GM23338 (cell line): ENCODE measurements at regions not wholly inside any gene's neighbourhood (a gene's known extent, or its start where the extent isn't known, plus 50 kb on each side); places are given as distances from the start of the nearest gene placed in this dataset.

Source experiments
- CTCF ChIP-seq, 2 experiments: fragments of 200-600 bp in 1 of 2; sonication (generic) in 1 of 2; conservative IDR thresholded peaks; 2 replicates each; pipeline versions ENCODE4 v1.5.1 to v1.6.1; 2016 to 2017; ENCODE audit warnings: antibody characterized with exemption in 2 of 2, low read depth in 2 of 2, mild to moderate bottlenecking in 2 of 2, moderate library complexity in 1 of 2
- EZH2phosphoT487 ChIP-seq: fragments of 200-600 bp; sonication (generic); IDR thresholded peaks from one replicate; pipeline ENCODE4 v1.8.1; 2018; ENCODE audit warnings: antibody characterized with exemption; ENCODE audit not compliant: unreplicated experiment
- TF ChIP-seq, protein P1 (sequence below): IDR thresholded peaks from one replicate; pipeline ENCODE4 v1.6.1; 2018; ENCODE audit warnings: antibody characterized with exemption; ENCODE audit not compliant: unreplicated experiment

DNA sequence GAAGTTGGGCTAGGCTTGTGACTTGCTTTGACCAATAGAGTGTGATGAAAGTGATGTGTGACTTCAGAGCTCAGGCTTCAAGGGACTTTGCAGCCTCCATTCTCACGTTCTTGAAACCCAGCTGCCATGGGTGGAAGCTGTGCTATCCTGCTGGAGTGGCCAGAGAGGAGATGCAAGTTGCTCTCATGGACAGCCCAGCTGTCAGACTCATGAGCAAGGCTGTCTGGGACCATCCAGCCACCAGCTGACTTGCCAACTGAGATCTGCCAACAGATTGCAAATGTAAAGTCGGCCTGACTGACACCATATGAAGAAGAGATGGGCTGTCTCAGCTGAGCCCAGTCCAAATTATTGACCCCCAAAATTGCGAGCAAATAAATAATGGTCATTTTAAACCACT is 226.4 kb upstream of the CXCR4 start:
- TF ChIP-seq EZH2phosphoT487 (no peak), CTCF (conservative IDR thresholded peaks at IDR 0.05; ENCODE audit: low read depth in 2 of 2) (no peak)
- TF ChIP-seq, protein P1, sequence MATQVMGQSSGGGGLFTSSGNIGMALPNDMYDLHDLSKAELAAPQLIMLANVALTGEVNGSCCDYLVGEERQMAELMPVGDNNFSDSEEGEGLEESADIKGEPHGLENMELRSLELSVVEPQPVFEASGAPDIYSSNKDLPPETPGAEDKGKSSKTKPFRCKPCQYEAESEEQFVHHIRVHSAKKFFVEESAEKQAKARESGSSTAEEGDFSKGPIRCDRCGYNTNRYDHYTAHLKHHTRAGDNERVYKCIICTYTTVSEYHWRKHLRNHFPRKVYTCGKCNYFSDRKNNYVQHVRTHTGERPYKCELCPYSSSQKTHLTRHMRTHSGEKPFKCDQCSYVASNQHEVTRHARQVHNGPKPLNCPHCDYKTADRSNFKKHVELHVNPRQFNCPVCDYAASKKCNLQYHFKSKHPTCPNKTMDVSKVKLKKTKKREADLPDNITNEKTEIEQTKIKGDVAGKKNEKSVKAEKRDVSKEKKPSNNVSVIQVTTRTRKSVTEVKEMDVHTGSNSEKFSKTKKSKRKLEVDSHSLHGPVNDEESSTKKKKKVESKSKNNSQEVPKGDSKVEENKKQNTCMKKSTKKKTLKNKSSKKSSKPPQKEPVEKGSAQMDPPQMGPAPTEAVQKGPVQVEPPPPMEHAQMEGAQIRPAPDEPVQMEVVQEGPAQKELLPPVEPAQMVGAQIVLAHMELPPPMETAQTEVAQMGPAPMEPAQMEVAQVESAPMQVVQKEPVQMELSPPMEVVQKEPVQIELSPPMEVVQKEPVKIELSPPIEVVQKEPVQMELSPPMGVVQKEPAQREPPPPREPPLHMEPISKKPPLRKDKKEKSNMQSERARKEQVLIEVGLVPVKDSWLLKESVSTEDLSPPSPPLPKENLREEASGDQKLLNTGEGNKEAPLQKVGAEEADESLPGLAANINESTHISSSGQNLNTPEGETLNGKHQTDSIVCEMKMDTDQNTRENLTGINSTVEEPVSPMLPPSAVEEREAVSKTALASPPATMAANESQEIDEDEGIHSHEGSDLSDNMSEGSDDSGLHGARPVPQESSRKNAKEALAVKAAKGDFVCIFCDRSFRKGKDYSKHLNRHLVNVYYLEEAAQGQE, result no peak
